GM18951 (cell line): ENCODE measurements at regions not wholly inside any gene's neighbourhood (a gene's known extent, or its start where the extent isn't known, plus 50 kb on each side); places are given as distances from the start of the nearest gene placed in this dataset.

Source experiments
- POLR2A ChIP-seq: IDR thresholded peaks from 4 replicates; pipeline ENCODE4 v1.6.1; 2011; ENCODE audit warnings: mild to moderate bottlenecking; ENCODE audit not compliant: insufficient read length, insufficient read depth; ENCODE audit errors: extremely low read depth
- in situ Hi-C: fragments of 300-500 bp; cut with MboI; formaldehyde crosslinking; loops from one replicate; pipeline ENCODE4 v1.12.0; 2022; ENCODE audit warnings: low sequenced_read_pairs, mixed read lengths, inconsistent platforms; ENCODE audit not compliant: unreplicated experiment

- TF ChIP-seq POLR2A = no peak
- in situ Hi-C loops = no loop called here
Measured at GRCh38 chr16:35221482-35222185, 1762.2 kb downstream of the TP53TG3F start.

DNA sequence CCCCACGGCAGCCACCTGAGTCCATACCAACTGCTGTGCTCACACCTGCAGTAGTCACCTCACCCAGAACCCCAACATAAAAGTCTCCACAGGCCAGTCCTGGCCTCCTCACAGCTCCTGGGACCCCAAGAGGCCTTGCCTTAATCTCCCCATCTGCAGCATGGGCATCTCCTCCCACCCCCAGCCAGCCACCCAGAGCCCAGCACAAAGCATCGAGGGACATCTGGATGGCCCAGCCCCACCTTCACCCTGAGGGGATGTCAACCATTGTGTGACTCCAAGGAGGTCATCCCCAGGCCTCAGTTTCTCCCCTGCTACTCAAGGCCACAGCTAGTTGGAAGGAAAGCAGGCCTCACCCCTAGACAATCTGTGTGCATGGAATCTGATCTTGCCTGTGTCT, 1775.3 kb downstream of the TP53TG3F start:
- no peak for TF ChIP-seq POLR2A
- in situ Hi-C loops = no loop called here

DNA sequence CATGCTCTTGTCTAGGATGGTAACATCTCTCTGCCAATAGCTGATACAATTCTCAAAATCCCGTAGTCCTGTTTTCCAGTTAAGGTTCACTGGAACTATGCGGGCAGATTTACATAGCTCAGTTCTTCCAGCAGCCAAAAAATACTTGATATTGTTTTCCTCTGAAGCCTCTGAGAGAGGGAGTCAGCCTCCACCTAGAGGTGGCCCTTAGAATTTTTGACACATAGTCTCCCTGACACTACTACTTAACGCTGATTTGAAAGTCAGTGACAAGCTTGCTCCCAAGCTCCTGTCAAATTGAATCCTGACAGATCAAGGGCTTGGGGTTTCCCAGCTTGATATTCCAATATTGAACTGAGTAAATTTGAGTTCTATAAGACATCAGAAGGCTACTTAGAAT, 1780.1 kb downstream of the TP53TG3F start:
- in situ Hi-C loops = no loop called here
- TF ChIP-seq POLR2A = no peak

GRCh38 chr16:35249051-35249450, 1789.6 kb downstream of the TP53TG3F start:
- in situ Hi-C loops = no loop called here
- TF ChIP-seq POLR2A = no peak

DNA sequence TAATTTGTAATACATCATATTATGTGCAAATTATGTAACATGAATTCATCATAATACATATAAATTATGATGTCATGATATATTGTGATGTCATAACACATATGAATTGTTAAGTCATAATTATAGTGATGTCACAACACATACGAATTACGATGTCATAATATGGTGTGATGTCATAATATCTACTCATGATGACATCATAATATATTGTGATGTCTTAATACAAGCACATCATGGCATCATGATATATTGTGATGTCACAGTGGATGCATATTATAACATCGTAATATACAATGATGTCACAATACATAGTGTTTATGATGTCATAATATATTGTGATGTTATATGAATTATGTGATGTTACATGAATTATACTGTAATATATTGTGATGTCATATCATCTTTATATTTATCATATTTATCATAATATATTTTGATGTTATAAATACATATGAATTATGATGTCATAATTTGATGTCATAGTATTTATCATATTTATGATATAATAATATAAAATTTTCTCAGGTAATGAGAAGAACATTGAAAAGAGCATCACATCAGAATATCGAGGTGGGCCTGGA, 1793.0 kb downstream of the TP53TG3F start:
- no peak for TF ChIP-seq POLR2A
- in situ Hi-C loops = no loop called here

DNA sequence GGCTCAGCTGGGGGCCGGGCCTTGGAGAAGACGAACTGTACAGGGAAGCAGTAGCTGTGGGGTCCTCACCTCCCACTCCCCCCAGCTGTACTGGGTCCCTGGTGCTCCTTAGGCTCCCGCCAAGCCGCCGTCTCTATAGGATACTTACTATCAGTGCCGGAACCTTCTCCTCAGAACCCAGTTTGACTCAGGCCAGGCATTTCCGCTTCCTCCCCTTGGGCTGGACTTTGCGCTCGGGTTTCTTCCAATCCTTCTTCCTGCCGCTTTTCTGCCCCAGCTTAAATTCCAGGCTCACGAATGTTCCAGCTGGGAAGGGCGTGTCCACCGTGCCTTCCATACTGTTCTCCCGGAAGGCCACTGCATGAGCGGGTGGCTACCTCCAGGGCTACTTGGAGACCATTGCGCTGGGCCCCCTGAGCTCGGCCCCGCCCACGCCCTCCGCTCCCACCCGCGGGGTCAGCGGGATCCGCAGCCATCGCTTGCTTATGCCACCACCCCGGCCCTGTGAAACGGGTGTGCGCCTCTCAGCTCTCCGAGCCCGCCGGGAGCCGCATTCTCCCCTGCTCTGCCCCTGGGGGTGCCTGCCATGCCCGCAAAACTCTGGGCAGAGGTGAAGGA, 1795.9 kb downstream of the TP53TG3F start:
- in situ Hi-C loops = no loop called here

DNA sequence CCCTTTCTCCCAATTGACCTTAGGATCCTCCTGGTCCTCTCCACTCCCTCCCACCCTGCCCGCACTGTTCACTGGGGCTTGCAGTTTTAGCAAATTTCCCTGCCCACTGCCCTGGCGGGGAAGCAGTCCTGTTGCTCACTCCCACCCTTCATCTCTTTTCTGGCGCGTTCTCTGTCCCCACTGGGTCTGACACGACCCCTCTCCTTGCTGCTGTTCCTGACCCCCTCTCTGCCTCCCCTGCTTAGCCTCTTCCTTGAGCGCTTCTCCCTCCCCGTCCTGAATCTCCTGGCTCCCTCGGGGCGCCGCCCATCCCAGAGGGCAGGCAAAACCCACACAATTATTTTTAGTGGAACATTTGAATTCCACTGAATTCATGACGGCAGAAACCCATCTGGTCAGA, 1796.4 kb downstream of the TP53TG3F start:
- TF ChIP-seq POLR2A = no peak

More for the DNA sequence above, 1795.9 kb downstream of the TP53TG3F start:
- TF ChIP-seq POLR2A = no peak

DNA sequence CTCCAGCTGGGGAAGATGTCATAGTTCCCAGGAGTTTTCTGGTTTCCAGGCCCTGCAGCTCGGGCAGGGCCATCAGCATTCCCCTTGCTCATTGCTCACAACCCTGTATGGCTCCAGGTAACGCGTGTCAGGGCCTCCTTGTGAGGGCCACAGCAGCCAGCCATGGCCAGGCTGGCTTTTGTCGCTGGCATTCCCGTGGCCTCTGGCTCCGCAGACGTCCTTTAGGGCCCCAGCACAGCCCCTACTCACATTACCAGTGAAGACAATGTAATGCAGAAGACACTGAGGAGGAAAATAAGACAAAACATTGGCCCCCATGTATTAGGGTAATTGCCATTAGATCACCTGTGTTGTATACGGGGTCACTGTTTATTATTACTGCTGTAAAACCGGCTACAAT, 1799.0 kb downstream of the TP53TG3F start:
- TF ChIP-seq POLR2A = no peak
- in situ Hi-C loops = no loop called here

More for the DNA sequence above, 1796.4 kb downstream of the TP53TG3F start:
- in situ Hi-C loops = no loop called here

DNA sequence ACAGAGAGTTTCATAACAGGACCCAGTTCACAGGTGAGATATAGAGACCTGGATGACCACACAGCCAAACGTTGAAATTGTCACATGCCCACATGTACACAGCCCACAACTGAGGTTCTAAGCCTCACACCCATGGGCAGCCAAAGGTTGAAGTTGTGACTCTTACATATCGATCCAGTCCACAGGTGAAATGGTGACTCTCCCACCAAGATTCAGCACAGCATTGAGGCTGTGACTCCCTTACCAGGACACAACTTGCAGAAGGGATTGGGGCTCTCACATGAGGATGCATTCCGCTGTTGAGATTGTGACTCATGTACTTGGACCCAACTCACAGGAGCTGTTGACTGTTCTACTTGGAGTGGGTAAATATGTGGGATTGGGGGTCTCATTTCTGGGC, 1836.4 kb downstream of the TP53TG3F start:
- no peak for TF ChIP-seq POLR2A
- in situ Hi-C loops = no loop called here

- no peak for TF ChIP-seq POLR2A
Measured at GRCh38 chr16:35296962-35297653, 1837.7 kb downstream of the TP53TG3F start.

GRCh38 chr16:35298460-35299243, 1839.2 kb downstream of the TP53TG3F start:
- in situ Hi-C loops = no loop called here
- no peak for TF ChIP-seq POLR2A

More at GRCh38 chr16:35296962-35297653, 1837.7 kb downstream of the TP53TG3F start:
- in situ Hi-C loops = no loop called here

DNA sequence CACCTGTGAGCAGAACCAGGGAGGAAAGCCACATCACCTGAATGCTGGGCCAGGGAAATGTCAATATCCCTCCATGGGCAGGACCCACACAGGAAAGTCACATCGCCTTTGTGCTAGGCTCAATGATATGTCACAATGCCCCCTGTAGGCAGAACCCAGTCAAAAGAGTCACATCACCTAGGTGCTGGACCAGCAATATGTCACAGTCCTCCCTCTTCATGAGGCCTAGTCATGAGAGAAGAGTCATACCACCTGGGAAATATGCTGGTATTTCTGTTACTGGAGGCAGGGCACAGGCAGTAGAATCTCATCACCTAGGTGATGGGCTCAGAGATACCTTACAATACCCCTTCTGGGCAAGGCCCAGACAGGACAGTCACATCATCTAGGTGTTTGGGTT, 1843.4 kb downstream of the TP53TG3F start:
- in situ Hi-C loops = no loop called here
- TF ChIP-seq POLR2A = no peak

DNA sequence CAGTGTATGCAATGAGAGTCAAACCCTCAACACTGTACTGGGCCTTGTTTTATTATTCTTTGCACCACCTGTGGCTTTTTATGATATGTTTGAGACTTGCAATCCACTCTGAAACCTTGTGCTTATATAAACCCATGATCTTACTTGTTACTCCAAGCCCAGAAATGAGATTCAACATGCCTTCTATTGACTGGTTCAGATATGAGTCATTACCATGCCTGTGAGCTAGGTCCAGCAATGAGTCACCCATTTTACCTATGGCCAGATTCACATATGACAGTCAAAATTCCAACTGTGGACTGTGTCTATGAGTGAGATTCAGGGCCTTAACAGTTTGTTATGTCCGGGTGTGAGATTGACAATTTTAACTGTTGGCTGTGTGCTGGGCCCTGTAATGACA, 1846.1 kb downstream of the TP53TG3F start:
- TF ChIP-seq POLR2A = no peak
- in situ Hi-C loops = no loop called here

GRCh38 chr16:35306915-35307314, 1847.5 kb downstream of the TP53TG3F start:
- TF ChIP-seq POLR2A = no peak
- in situ Hi-C loops = no loop called here
